Superior temporal gyrus (tissue), 1 donor: ENCODE measurements at regions not wholly inside any gene's neighbourhood (a gene's known extent, or its start where the extent isn't known, plus 50 kb on each side); places are given as distances from the start of the nearest gene placed in this dataset.
A peak's percentile ranks its signal among the peaks of the same experiment; 100 is the strongest.

Source experiments
- DNase-seq: peaks from one replicate; pipeline ENCODE4 v3.0.0-alpha.2; 2016; ENCODE audit errors: extremely low spot score

- no peak for DNase-seq
These were observed 284.8 kb downstream of the THBS2 start for GRCh38 chr6:168968801-168969200.

GRCh38 chr6:168968228-168968627, 285.4 kb downstream of the THBS2 start:
- peak; percentile 47 for DNase-seq

- no peak for DNase-seq
These were observed 286.2 kb downstream of the THBS2 start for GRCh38 chr6:168967281-168967925.

- no peak for DNase-seq
These were observed 289.4 kb downstream of the THBS2 start for GRCh38 chr6:168964138-168964835.

GRCh38 chr6:168962886-168963285, 290.8 kb downstream of the THBS2 start:
- no peak for DNase-seq

GRCh38 chr6:168961264-168961656, 292.4 kb downstream of the THBS2 start:
- DNase-seq: no peak

- DNase-seq: no peak
These were observed 292.9 kb downstream of the THBS2 start for GRCh38 chr6:168960551-168961263.

- no peak for DNase-seq
These were observed 293.9 kb downstream of the THBS2 start for GRCh38 chr6:168959696-168960095.

GRCh38 chr6:168956884-168957730, 296.5 kb downstream of the THBS2 start:
- peak; percentile 88 for DNase-seq

GRCh38 chr6:168956141-168956838, 297.4 kb downstream of the THBS2 start:
- no peak for DNase-seq

GRCh38 chr6:168953461-168953860, 300.2 kb downstream of the THBS2 start:
- no peak for DNase-seq

GRCh38 chr6:168951217-168951616, 302.4 kb downstream of the THBS2 start:
- no peak for DNase-seq

GRCh38 chr6:168950858-168951214, 302.8 kb downstream of the THBS2 start:
- DNase-seq: no peak

GRCh38 chr6:168949981-168950857, 303.4 kb downstream of the THBS2 start:
- no peak for DNase-seq

GRCh38 chr6:168948990-168949531, 304.6 kb downstream of the THBS2 start:
- no peak for DNase-seq

- DNase-seq: no peak
These were observed 305.6 kb downstream of the THBS2 start for GRCh38 chr6:168948002-168948401.

GRCh38 chr6:168943231-168943905, 310.3 kb downstream of the THBS2 start:
- DNase-seq: no peak

GRCh38 chr6:168942646-168943045, 311.0 kb downstream of the THBS2 start:
- DNase-seq: no peak

GRCh38 chr6:168941036-168941435, 312.6 kb downstream of the THBS2 start:
- no peak for DNase-seq

GRCh38 chr6:168939796-168940195, 313.9 kb downstream of the THBS2 start:
- no peak for DNase-seq
